ENCODE measurements at regions not wholly inside any gene's neighbourhood (a gene's known extent, or its start where the extent isn't known, plus 50 kb on each side); places are given as distances from the start of the nearest gene placed in this dataset.

- H3K9me3 Mint-ChIP-seq: no peaks in the 10 kb centered on the region
These were observed 56.1 kb upstream of the ELMO1 start for GRCh38 chr7:37504801-37505200.

DNA sequence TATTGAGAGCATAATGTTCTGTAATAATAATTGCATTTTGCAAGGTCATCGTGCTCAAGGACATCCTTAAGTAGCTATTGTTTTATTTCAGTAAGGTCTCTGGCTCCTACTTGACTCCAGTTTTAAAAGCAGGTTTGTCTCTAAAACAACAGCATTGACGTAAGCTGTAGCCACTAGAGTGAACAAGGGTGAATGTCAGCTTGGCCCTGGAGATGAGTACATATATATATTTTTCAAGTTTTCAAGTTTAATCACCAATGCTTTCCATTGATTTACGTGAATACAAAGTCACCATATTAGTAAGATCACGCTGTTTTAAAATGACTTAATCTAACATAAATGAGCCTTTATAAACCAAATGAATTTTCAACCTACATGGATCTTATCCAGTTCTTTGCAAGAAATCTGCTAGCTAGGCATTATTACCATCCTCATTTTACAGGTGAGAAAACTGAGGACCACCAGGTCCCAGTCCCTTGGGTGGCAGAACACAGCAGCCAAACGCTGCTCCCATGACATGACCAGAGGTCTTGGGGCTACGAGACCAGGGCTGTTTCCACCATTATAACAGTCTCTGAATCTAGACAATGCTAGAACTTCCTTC is 57.2 kb upstream of the ELMO1 start:
- no peak for DNase-seq
- Mint-ChIP-seq H3K4me3 (no peak overlapping the region), H3K4me1 (no peaks in the 10 kb centered on the region), H3K36me3 (ENCODE audit: low read depth) (no peaks in the 10 kb centered on the region), H3K27me3 (ENCODE audit: low read depth, poor library complexity) (peaks cover 7% of the 10 kb centered on the region), H3K9me3 (no peaks in the 10 kb centered on the region), H3K27ac (no peak overlapping the region)
- TF ChIP-seq, protein P1, sequence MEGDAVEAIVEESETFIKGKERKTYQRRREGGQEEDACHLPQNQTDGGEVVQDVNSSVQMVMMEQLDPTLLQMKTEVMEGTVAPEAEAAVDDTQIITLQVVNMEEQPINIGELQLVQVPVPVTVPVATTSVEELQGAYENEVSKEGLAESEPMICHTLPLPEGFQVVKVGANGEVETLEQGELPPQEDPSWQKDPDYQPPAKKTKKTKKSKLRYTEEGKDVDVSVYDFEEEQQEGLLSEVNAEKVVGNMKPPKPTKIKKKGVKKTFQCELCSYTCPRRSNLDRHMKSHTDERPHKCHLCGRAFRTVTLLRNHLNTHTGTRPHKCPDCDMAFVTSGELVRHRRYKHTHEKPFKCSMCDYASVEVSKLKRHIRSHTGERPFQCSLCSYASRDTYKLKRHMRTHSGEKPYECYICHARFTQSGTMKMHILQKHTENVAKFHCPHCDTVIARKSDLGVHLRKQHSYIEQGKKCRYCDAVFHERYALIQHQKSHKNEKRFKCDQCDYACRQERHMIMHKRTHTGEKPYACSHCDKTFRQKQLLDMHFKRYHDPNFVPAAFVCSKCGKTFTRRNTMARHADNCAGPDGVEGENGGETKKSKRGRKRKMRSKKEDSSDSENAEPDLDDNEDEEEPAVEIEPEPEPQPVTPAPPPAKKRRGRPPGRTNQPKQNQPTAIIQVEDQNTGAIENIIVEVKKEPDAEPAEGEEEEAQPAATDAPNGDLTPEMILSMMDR (IDR thresholded peaks at IDR 0.05): no peak

More at GRCh38 chr7:37504801-37505200, 56.1 kb upstream of the ELMO1 start:
- TF ChIP-seq, protein P1 (IDR thresholded peaks at IDR 0.05): no peak
- no peaks in the 10 kb centered on the region for H3K36me3 Mint-ChIP-seq (ENCODE audit: low read depth)
- H3K27ac Mint-ChIP-seq: peak overlapping the region; percentile 22
- peaks cover 7% of the 10 kb centered on the region for H3K27me3 Mint-ChIP-seq (ENCODE audit: low read depth, poor library complexity)
- no peak overlapping the region for H3K4me3 Mint-ChIP-seq
- no peak for DNase-seq
- H3K4me1 Mint-ChIP-seq: no peaks in the 10 kb centered on the region

GRCh38 chr7:37508118-37508517 is 59.5 kb upstream of the ELMO1 start:
- no peak for DNase-seq
- no peaks in the 10 kb centered on the region for H3K9me3 Mint-ChIP-seq
- TF ChIP-seq, protein P1 (IDR thresholded peaks at IDR 0.05): no peak
- peaks cover 3% of the 10 kb centered on the region for H3K27me3 Mint-ChIP-seq (ENCODE audit: low read depth, poor library complexity)
- no peaks in the 10 kb centered on the region for H3K4me1 Mint-ChIP-seq
- no peak overlapping the region for H3K4me3 Mint-ChIP-seq
- H3K27ac Mint-ChIP-seq: no peak overlapping the region
- no peaks in the 10 kb centered on the region for H3K36me3 Mint-ChIP-seq (ENCODE audit: low read depth)

DNA sequence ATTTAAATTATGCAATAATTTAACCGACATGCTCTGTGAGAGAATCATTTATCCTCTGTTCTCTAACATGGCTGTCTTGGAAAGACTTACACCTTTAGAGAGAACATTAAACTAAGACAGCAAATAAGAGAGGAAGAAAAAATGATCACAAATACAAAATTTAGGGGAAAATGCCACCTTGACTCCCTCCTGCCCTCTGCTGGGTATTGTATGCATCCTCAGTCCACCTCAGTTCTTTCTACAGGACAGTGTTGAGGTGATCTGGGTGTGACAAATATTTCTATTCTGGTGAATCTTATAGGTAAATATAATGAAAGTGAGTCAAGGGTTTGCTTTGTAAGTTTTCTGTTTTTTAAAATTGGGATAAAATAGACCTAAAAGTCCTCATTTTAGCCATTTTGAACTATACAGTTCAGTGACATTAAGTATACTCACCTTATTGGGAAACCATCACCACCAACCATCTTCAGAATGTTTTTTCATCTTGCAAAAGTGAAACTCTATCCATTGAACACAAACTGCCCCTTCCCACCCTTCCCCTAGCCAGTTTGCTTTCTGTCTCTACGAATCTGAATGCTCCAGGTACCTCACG is 61.5 kb upstream of the ELMO1 start:
- Mint-ChIP-seq H3K27me3 (ENCODE audit: low read depth, poor library complexity) (peaks cover 3% of the 10 kb centered on the region), H3K4me3 (no peak overlapping the region), H3K36me3 (ENCODE audit: low read depth) (no peaks in the 10 kb centered on the region), H3K27ac (no peak overlapping the region), H3K9me3 (no peaks in the 10 kb centered on the region), H3K4me1 (no peaks in the 10 kb centered on the region)
- TF ChIP-seq, protein P1 (IDR thresholded peaks at IDR 0.05): peak; percentile 60
- DNase-seq: no peak

- H3K27ac Mint-ChIP-seq: no peak overlapping the region
- H3K27me3 Mint-ChIP-seq (ENCODE audit: low read depth, poor library complexity): peaks cover 3% of the 10 kb centered on the region
- no peaks in the 10 kb centered on the region for H3K9me3 Mint-ChIP-seq
- no peaks in the 10 kb centered on the region for H3K4me1 Mint-ChIP-seq
- H3K4me3 Mint-ChIP-seq: no peak overlapping the region
- TF ChIP-seq, protein P1 (IDR thresholded peaks at IDR 0.05): no peak
- no peak for DNase-seq
- H3K36me3 Mint-ChIP-seq (ENCODE audit: low read depth): no peaks in the 10 kb centered on the region
These were observed 63.3 kb upstream of the ELMO1 start for GRCh38 chr7:37511915-37512314.

- H3K9me3 Mint-ChIP-seq: no peaks in the 10 kb centered on the region
- H3K27me3 Mint-ChIP-seq (ENCODE audit: low read depth, poor library complexity): no peaks in the 10 kb centered on the region
- no peaks in the 10 kb centered on the region for H3K4me1 Mint-ChIP-seq
- H3K27ac Mint-ChIP-seq: no peak overlapping the region
- no peak overlapping the region for H3K4me3 Mint-ChIP-seq
- TF ChIP-seq, protein P1 (IDR thresholded peaks at IDR 0.05): no peak
- no peaks in the 10 kb centered on the region for H3K36me3 Mint-ChIP-seq (ENCODE audit: low read depth)
- DNase-seq: no peak
These were observed 65.8 kb upstream of the ELMO1 start for GRCh38 chr7:37514497-37514896.
